ENCODE measurements at regions not wholly inside any gene's neighbourhood (a gene's known extent, or its start where the extent isn't known, plus 50 kb on each side); places are given as distances from the start of the nearest gene placed in this dataset.

DNA sequence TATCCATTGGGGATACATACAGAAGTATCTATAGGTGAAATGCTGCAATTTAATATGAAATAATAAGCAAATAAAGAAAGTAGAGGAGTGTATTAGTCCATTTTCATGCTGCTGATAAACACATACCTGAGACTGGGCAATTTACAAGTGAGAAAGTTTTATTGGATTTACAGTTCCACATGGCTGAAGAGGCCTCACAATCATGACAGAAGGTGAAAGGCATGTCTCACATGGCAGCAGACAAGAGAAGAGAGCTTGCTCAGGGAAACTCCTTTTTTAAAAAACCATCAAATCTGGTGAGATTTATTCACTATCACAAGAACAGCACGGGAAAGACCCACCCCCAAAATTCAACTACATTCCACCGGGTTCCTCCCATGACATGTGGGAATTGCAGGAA lies 82.8 kb upstream of the TRIM24 start:
- Histone ChIP-seq H3K9me2 (no peaks in the 10 kb centered on the region), H3F3A (replicated peaks; ENCODE audit: insufficient read depth) (no peaks in the 10 kb centered on the region), H3K36me3 (replicated peaks in 1 of 2; ENCODE audit: control insufficient read depth in 1 of 2, insufficient read depth in 2 of 2, low read length in 1 of 2) (no peaks in the 10 kb centered on the region), H3K9ac (no peak overlapping the region), H3K27me3 (ENCODE audit: insufficient read depth) (no peaks in the 10 kb centered on the region), H3K4me3 (ENCODE audit: low read depth in 2 of 2, low read length in 1 of 2) (no peak overlapping the region), H3K9me3 (no peaks in the 10 kb centered on the region; the same call in 1 of the 2 replicates), H3K4me2 (no peak overlapping the region), H2AFZ (ENCODE audit: low read depth) (no peak overlapping the region), H3K79me2 (ENCODE audit: insufficient read depth) (no peaks in the 10 kb centered on the region), H3K4me1 (ENCODE audit: control insufficient read depth in 1 of 2, insufficient read depth in 2 of 2, low read depth in 1 of 2, low read length in 1 of 2) (no peaks in the 10 kb centered on the region; a peak in 1 of 4 replicates), H4K20me1 (ENCODE audit: insufficient read depth) (no peaks in the 10 kb centered on the region), H3K27ac (ENCODE audit: low read depth in 2 of 2, low read length in 1 of 2) (no peak overlapping the region)
- no peak for DNase-seq
- 15% methylated on average over 2 of the region's 2 CpGs for WGBS (ENCODE audit: low lambda C conversion rate)
- ChIA-PET POLR2A (no interaction called here), CTCF (no interaction called here)
- TF ChIP-seq, protein P1, sequence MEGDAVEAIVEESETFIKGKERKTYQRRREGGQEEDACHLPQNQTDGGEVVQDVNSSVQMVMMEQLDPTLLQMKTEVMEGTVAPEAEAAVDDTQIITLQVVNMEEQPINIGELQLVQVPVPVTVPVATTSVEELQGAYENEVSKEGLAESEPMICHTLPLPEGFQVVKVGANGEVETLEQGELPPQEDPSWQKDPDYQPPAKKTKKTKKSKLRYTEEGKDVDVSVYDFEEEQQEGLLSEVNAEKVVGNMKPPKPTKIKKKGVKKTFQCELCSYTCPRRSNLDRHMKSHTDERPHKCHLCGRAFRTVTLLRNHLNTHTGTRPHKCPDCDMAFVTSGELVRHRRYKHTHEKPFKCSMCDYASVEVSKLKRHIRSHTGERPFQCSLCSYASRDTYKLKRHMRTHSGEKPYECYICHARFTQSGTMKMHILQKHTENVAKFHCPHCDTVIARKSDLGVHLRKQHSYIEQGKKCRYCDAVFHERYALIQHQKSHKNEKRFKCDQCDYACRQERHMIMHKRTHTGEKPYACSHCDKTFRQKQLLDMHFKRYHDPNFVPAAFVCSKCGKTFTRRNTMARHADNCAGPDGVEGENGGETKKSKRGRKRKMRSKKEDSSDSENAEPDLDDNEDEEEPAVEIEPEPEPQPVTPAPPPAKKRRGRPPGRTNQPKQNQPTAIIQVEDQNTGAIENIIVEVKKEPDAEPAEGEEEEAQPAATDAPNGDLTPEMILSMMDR (IDR thresholded peaks at IDR 0.05), result no peak
- TF ChIP-seq, protein P2, sequence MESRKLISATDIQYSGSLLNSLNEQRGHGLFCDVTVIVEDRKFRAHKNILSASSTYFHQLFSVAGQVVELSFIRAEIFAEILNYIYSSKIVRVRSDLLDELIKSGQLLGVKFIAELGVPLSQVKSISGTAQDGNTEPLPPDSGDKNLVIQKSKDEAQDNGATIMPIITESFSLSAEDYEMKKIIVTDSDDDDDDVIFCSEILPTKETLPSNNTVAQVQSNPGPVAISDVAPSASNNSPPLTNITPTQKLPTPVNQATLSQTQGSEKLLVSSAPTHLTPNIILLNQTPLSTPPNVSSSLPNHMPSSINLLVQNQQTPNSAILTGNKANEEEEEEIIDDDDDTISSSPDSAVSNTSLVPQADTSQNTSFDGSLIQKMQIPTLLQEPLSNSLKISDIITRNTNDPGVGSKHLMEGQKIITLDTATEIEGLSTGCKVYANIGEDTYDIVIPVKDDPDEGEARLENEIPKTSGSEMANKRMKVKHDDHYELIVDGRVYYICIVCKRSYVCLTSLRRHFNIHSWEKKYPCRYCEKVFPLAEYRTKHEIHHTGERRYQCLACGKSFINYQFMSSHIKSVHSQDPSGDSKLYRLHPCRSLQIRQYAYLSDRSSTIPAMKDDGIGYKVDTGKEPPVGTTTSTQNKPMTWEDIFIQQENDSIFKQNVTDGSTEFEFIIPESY (IDR thresholded peaks at IDR 0.05; ENCODE audit: borderline replicate concordance, low read depth), result no peak
- TF ChIP-seq EZH2phosphoT487 (IDR thresholded peaks at IDR 0.05; ENCODE audit: borderline replicate concordance, low read depth) (no peak), JUND (IDR thresholded peaks at IDR 0.05) (no peak), FOXM1 (IDR thresholded peaks at IDR 0.05; ENCODE audit: low read depth) (no peak), YY1 (IDR thresholded peaks at IDR 0.05; ENCODE audit: low read depth) (no peak), FOXJ3 (CRISPR knock-in tag; IDR thresholded peaks at IDR 0.05) (no peak), SIN3A (IDR thresholded peaks at IDR 0.05; ENCODE audit: borderline replicate concordance, low read depth, low read length) (no peak), NRF1 (IDR thresholded peaks at IDR 0.05; ENCODE audit: low read depth, low read length) (no peak)

DNA sequence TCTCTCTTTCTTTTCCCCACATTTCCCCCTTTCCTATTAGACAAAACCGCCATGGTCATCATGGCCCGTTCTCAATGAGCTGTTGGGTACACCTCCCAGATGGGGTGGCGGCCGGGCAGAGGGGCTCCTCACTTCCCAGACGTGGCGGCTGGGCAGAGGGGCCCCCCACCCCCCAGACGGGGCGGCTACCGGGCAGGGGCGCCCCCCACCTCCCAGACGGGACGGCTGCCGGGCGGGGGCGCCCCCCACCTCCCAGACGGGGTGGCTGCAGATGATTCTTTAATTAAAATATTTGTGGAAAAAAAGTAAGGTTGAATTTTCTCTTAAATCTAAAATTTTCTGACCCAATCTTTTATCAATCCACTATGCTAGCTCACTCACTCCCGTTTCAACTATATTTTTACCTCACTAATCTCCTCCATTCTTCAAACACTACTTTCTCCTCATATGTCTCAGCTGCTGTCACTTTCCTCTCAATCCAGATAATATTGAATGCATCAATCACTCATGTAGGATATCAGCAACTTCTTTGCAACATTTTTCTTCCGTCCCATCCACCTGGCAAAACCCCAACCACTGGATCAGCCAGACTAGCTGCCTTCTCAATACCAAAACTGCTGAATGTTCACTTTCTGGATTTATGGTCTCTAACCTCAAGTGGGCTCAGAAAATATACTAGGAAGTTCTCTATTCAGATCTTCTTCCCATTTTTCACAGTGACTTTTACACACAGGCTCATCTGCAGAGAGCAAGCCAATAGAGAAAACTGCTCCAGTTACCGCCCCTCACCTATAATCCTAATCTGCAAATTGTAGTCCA lies 81.1 kb upstream of the TRIM24 start:
- Histone ChIP-seq H2AFZ (ENCODE audit: low read depth) (no peak overlapping the region), H3K4me1 (ENCODE audit: control insufficient read depth in 1 of 2, insufficient read depth in 2 of 2, low read depth in 1 of 2, low read length in 1 of 2) (no peaks in the 10 kb centered on the region; a peak in 1 of 4 replicates), H3K27me3 (ENCODE audit: insufficient read depth) (no peaks in the 10 kb centered on the region), H3K9ac (no peak overlapping the region), H3K79me2 (ENCODE audit: insufficient read depth) (no peaks in the 10 kb centered on the region), H3K4me2 (no peak overlapping the region), H3K9me3 (no peaks in the 10 kb centered on the region; the same call in 1 of the 2 replicates), H4K20me1 (ENCODE audit: insufficient read depth) (no peaks in the 10 kb centered on the region), H3K27ac (ENCODE audit: low read depth in 2 of 2, low read length in 1 of 2) (no peak overlapping the region), H3K4me3 (ENCODE audit: low read depth in 2 of 2, low read length in 1 of 2) (no peak overlapping the region), H3K36me3 (replicated peaks in 1 of 2; ENCODE audit: control insufficient read depth in 1 of 2, insufficient read depth in 2 of 2, low read length in 1 of 2) (no peaks in the 10 kb centered on the region), H3K9me2 (no peaks in the 10 kb centered on the region), H3F3A (replicated peaks; ENCODE audit: insufficient read depth) (no peaks in the 10 kb centered on the region)
- WGBS (ENCODE audit: low lambda C conversion rate), result 47% methylated on average over 19 of the region's 19 CpGs
- TF ChIP-seq RCOR1 (IDR thresholded peaks at IDR 0.05; ENCODE audit: low read length), result no peak
- no peak for TF ChIP-seq TCF12 (IDR thresholded peaks at IDR 0.05)
- no peak for TF ChIP-seq MXI1 (IDR thresholded peaks at IDR 0.05; ENCODE audit: low read depth, low read length)
- no peak for TF ChIP-seq FOSL2 (IDR thresholded peaks at IDR 0.05; ENCODE audit: borderline replicate concordance, low read depth)
- TF ChIP-seq RXRA (IDR thresholded peaks at IDR 0.05; ENCODE audit: borderline replicate concordance, low read depth), result no peak
- no peak for TF ChIP-seq TAF1 (IDR thresholded peaks at IDR 0.05; ENCODE audit: borderline replicate concordance, low read depth, low read length)
- TF ChIP-seq, protein P2 (IDR thresholded peaks at IDR 0.05; ENCODE audit: borderline replicate concordance, low read depth), result no peak
- TF ChIP-seq, protein P3, sequence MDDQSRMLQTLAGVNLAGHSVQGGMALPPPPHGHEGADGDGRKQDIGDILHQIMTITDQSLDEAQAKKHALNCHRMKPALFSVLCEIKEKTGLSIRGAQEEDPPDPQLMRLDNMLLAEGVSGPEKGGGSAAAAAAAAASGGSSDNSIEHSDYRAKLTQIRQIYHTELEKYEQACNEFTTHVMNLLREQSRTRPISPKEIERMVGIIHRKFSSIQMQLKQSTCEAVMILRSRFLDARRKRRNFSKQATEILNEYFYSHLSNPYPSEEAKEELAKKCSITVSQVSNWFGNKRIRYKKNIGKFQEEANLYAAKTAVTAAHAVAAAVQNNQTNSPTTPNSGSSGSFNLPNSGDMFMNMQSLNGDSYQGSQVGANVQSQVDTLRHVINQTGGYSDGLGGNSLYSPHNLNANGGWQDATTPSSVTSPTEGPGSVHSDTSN (IDR thresholded peaks at IDR 0.05), result no peak
- POLR2A ChIA-PET, result no interaction called here
- no peak for DNase-seq
- CTCF ChIA-PET, result interaction anchor here (0.6 kb wide), 1 partner anchor 11 kb away, joined by 3 read pairs; no protein-coding TSS in a partner anchor

All from SK-N-SH (cell line).